GM10248 (cell line): ENCODE measurements at regions not wholly inside any gene's neighbourhood (a gene's known extent, or its start where the extent isn't known, plus 50 kb on each side); places are given as distances from the start of the nearest gene placed in this dataset.

ENCODE experiments used
- CTCF ChIA-PET: fragments of 300-600 bp; sonication (Branson Sonifier 250); formaldehyde crosslinking; extraction: SDS; loops from one replicate; lab custom pipeline; 2021; ENCODE audit warnings: antibody characterized with exemption; lab: Yijun Ruan, JAX
- POLR2A ChIA-PET: fragments of 350-650 bp; sonication (Branson Sonifier 250); formaldehyde crosslinking; extraction: SDS; loops from one replicate; lab custom pipeline; 2020; ENCODE audit warnings: antibody characterized with exemption; lab: Yijun Ruan, JAX
- DNase-seq: peaks from one replicate; pipeline ENCODE4 v3.0.0; 2012; ENCODE audit errors: extremely low spot score
- CTCF ChIP-seq: IDR thresholded peaks from 2 replicates; pipeline ENCODE4 v1.5.1; 2012; ENCODE audit warnings: mild to moderate bottlenecking, low read depth; ENCODE audit errors: extremely low read depth, missing control alignments, control extremely low read depth

- CTCF ChIA-PET = interaction anchor here (1.2 to 1.4 kb wide), 2 partner anchors 13 to 14 kb away, joined by 3 to 5 read pairs; no protein-coding TSS in a partner anchor
- DNase-seq = no peak
- POLR2A ChIA-PET = no interaction called here
- TF ChIP-seq CTCF = no peak
Measured at GRCh38 chr3:168983046-168983445, 680.5 kb downstream of the MECOM start.

GRCh38 chr3:168981396-168981795 is 682.1 kb downstream of the MECOM start:
- DNase-seq = no peak
- POLR2A ChIA-PET = no interaction called here
- no peak for TF ChIP-seq CTCF
- CTCF ChIA-PET = no interaction called here

GRCh38 chr3:168977716-168978374 is 685.7 kb downstream of the MECOM start:
- DNase-seq = no peak
- ChIA-PET POLR2A (no interaction called here), CTCF (interaction anchor here (1.0 to 1.2 kb wide), 3 partner anchors 15 to 29 kb away, joined by 3 to 4 read pairs (median 3); no protein-coding TSS in a partner anchor)
- TF ChIP-seq CTCF = no peak

- ChIA-PET CTCF (interaction anchor here (1.1 kb wide), 1 partner anchor 10 kb away, joined by 3 read pairs; no protein-coding TSS in a partner anchor), POLR2A (no interaction called here)
- no peak for TF ChIP-seq CTCF
- no peak for DNase-seq
Measured at GRCh38 chr3:168976969-168977368, 686.5 kb downstream of the MECOM start.

GRCh38 chr3:168975576-168975975 is 687.9 kb downstream of the MECOM start:
- POLR2A ChIA-PET = no interaction called here
- no peak for TF ChIP-seq CTCF
- no peak for DNase-seq

GRCh38 chr3:168974617-168975403 is 688.7 kb downstream of the MECOM start:
- no peak for DNase-seq
- no peak for TF ChIP-seq CTCF
- ChIA-PET CTCF (interaction anchor here (1.0 to 1.3 kb wide), 2 partner anchors 20 to 92 kb away, joined by 3 read pairs; no protein-coding TSS in a partner anchor), POLR2A (no interaction called here)

More at GRCh38 chr3:168975576-168975975, 687.9 kb downstream of the MECOM start:
- CTCF ChIA-PET = no interaction called here
